Activated CD4-positive, alpha-beta T cell treated with anti-CD3 and anti-CD28 coated beads, Interleukin-2, amount 10 ng/mL, durations not matched to agents 24 days and 14 days (primary cell): ENCODE measurements at regions not wholly inside any gene's neighbourhood (a gene's known extent, or its start where the extent isn't known, plus 50 kb on each side); places are given as distances from the start of the nearest gene placed in this dataset.

Source experiments
- DNase-seq: peaks from one replicate; pipeline ENCODE4 v3.0.0; 2022
- H3K27ac Mint-ChIP-seq: one replicate; pipeline ENCODE4 v1.8.0; 2022; ENCODE audit warnings: mild to moderate bottlenecking, mixed read lengths
- H3K27me3 Mint-ChIP-seq: one replicate; pipeline ENCODE4 v1.8.0; 2022; ENCODE audit warnings: mixed read lengths
- H3K36me3 Mint-ChIP-seq: one replicate; pipeline ENCODE4 v1.8.0; 2022; ENCODE audit warnings: low read depth, mild to moderate bottlenecking, mixed read lengths
- H3K4me1 Mint-ChIP-seq: one replicate; pipeline ENCODE4 v1.8.0; 2021; ENCODE audit warnings: mixed read lengths
- H3K4me3 Mint-ChIP-seq: one replicate; pipeline ENCODE4 v1.8.0; 2022; ENCODE audit warnings: mild to moderate bottlenecking, moderate library complexity, mixed read lengths
- H3K9me3 Mint-ChIP-seq: one replicate; pipeline ENCODE4 v1.8.0; 2021; ENCODE audit warnings: mixed read lengths
- intact Hi-C: fragments of 100-400 bp; cut with micrococcal nuclease; formaldehyde crosslinking; loops from one replicate; pipeline ENCODE4 v1.15.1; 2023

DNA sequence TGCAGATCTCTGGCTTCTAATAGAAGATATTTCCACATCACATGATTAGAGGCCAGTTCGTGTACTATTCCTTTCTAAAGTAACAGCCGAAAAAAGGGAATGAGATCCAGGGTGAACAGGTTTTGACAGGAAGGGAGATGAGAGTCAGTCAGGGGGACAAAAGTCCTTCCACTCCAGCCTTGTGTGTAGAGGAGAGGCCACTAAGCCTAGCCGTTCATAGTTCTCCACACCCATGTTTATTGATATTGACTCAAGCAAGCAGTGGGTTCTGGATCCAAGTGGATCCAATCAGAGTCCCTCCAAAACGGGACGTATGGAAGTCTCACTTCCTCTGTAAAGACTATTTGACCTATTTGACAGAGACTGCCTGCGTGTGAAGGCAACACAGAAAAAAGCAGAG is 80.4 kb upstream of the LRIG1 start:
- peaks cover 24% of the 10 kb centered on the region for H3K27me3 Mint-ChIP-seq
- no peak overlapping the region for H3K4me3 Mint-ChIP-seq
- no peaks in the 10 kb centered on the region for H3K36me3 Mint-ChIP-seq
- H3K4me1 Mint-ChIP-seq: no peaks in the 10 kb centered on the region
- intact Hi-C loops: no loop called here
- no peak overlapping the region for H3K27ac Mint-ChIP-seq
- no peak for DNase-seq
- H3K9me3 Mint-ChIP-seq: peaks cover 18% of the 10 kb centered on the region

DNA sequence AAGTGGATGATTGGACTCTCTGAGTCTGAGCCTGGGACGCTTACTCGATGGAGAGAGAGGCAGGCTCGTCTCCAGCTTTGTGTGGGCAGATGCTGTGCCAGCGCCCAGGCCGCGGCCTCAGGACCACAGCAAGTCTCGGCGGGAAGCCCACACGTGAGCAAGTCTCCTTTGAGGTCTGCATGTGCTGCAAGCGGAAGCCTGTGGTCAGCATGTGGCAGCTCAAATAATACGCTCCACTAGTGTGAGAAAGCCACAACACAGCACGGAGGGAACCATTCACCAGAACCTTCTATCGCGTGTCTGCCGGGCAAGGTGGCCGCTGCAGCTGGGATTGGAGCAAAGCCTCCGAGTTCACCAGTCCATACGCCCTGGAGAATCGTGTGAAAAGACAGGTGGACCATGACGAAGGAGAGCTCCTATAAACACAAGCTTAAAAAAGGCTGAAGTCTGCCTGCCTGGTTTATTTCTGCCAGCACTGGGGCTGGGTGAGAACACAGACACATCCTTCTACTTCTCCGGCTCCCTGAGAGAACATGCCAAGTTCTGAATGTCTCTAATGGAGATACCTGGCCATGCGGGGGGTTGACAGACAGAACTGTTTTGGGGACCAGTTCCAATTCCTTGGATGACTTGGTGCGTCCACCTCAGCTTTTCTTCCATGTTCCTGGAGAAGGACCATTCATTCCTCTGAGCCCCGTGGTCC is 82.0 kb upstream of the LRIG1 start:
- no peaks in the 10 kb centered on the region for H3K4me1 Mint-ChIP-seq

DNA sequence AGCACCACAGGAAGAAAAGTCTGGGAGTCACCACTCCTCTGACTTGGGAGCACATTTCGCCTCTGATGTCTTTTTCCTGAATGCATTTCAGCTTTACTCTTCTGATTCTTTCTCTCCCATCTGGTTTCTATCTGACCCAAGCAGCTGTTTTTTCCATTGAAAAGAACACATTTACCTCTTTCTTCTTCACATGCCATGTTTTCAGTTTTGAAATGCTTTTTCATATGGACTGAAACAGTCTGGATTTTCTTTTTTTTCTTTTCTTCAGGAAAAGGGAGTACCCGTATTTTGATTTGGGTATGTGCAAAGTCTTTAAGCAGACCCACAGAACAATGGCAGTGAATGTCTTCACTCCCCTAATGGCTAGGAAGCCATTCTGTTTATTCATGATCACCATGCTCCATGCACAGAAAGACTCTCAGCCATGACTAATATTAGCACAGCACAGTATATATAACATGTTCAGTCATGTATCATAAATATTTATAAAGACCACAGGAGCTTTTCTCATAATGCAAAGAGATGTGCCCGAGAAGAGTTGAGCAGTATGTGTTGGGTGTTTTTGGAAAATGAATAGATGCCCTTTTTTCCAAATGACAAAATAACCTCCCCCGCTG is 82.7 kb upstream of the LRIG1 start:
- DNase-seq: no peak
- intact Hi-C loops: no loop called here
- peaks cover 22% of the 10 kb centered on the region for H3K27me3 Mint-ChIP-seq
- no peaks in the 10 kb centered on the region for H3K36me3 Mint-ChIP-seq
- H3K4me1 Mint-ChIP-seq: no peaks in the 10 kb centered on the region
- H3K4me3 Mint-ChIP-seq: no peak overlapping the region
- H3K27ac Mint-ChIP-seq: no peak overlapping the region
- H3K9me3 Mint-ChIP-seq: peaks cover 15% of the 10 kb centered on the region

More for the DNA sequence above, 82.0 kb upstream of the LRIG1 start:
- Mint-ChIP-seq H3K4me3 (no peak overlapping the region), H3K36me3 (no peaks in the 10 kb centered on the region), H3K27ac (no peak overlapping the region), H3K9me3 (peaks cover 18% of the 10 kb centered on the region), H3K27me3 (peaks cover 24% of the 10 kb centered on the region)
- intact Hi-C loops: no loop called here
- DNase-seq: peak; percentile 62

DNA sequence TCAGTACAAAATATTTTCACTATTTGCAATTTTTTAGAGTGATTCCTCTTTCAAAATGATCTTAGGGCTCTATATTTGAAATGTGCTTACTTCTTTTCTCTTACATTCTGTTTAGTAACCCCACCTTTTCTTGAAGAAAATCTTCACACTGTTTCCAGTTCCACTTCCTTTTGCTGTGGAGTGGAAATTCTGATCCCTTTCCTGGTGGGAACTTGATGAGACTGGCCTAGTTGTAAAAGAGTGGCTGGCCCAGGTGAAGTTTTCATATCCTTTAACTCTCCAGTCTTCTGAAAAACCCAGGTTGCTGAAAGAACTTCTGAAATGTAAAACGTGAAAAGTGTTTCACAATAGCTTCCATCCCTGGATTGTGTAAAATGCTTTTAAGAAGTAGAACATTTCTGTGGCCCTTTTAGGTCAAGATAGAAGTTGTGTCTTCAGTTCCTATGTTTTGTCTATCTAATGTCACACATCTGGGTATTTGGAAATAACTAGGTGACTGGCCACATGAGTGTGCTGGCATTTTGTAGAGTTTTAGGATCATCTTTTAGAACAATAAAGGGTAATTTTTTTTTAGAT is 84.8 kb upstream of the LRIG1 start:
- Mint-ChIP-seq H3K36me3 (no peaks in the 10 kb centered on the region), H3K27me3 (peaks cover 23% of the 10 kb centered on the region), H3K27ac (no peak overlapping the region), H3K4me1 (no peaks in the 10 kb centered on the region), H3K4me3 (no peak overlapping the region), H3K9me3 (peaks cover 7% of the 10 kb centered on the region)
- no peak for DNase-seq
- intact Hi-C loops: no loop called here

DNA sequence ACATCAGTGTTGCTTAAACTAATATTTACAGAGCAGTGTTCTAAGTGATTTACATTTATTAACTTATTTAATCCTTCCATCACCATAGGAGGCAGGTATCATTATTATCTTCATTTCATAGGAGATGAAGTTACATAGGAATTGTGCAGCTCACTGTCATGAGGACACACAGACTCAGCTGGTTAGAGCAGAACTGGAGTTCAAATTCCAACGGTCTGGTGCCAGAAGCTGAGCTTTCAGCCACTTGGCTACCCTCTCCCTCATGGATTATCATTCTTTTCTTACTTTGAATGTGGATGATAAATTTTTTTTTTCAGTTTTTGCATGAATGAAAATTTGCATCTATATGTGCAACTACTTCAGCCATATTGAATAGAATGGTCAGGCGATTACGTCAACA is 86.0 kb upstream of the LRIG1 start:
- Mint-ChIP-seq H3K27ac (no peak overlapping the region), H3K4me1 (no peaks in the 10 kb centered on the region), H3K9me3 (peaks cover 5% of the 10 kb centered on the region)

DNA sequence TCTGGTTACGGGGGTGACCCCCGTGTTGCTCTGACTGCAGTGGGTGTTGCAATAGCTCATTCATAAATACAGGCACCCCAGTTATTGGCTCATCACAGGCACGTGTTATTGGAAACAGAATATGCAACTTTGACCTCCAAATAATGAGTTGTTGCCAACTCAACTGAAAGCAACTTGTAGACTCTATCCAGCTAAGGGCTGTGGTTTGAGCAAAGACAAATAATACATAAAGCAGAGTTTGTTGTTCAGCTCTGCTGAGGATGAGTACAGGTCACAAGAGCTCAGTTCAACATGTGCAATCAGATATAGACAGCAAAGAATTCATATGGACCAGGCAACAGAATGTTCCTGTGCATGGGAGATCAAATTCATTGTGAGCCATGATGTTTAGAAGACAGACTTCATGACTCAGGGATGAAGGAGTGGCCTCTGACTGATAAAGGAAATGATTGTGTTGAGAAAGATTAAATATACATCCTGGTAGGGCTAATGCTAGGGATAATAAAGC is 87.6 kb upstream of the LRIG1 start:
- intact Hi-C loops: no loop called here
- Mint-ChIP-seq H3K27ac (no peak overlapping the region), H3K9me3 (peaks cover 5% of the 10 kb centered on the region), H3K27me3 (peaks cover 19% of the 10 kb centered on the region), H3K4me3 (no peak overlapping the region), H3K4me1 (no peaks in the 10 kb centered on the region), H3K36me3 (no peaks in the 10 kb centered on the region)
- no peak for DNase-seq

More for the DNA sequence above, 86.0 kb upstream of the LRIG1 start:
- no peak for DNase-seq
- H3K4me3 Mint-ChIP-seq: no peak overlapping the region
- intact Hi-C loops: no loop called here
- H3K27me3 Mint-ChIP-seq: peaks cover 17% of the 10 kb centered on the region
- no peaks in the 10 kb centered on the region for H3K36me3 Mint-ChIP-seq

DNA sequence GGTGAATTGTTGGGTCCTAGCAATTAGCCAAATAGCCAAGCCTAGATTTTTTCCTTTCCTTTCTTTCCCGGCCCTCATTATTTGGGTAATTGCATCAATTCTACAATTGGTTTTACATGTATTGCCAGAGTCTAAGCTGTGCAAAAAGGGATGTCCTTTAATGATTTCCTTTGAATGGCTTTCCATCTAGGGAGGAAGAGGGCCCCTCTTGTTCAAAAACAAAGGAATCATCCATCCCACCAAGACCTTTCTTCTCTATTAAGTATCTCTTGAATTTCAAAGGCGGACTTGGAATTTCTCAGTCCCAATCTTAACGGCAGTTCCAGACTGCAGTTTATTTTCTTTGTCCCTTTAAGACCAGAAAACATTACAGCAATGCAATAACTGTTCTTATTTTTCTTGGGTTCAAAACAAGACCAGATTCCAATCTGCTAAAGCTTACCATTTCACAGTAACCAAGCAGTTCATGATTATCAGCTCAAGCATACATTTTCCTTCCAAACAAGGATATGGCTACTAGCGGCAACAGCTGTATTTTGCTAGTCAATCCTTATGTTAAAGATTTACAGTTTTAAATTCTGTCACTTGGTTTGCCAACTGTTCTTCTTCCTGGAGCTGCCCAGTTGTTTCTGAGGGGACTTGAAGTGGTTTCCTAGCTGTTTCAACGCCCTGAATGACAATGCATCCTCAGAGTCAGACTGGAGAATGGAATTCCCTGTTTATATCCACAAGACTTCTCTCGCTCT is 91.4 kb upstream of the LRIG1 start:
- Mint-ChIP-seq H3K9me3 (peaks cover 5% of the 10 kb centered on the region), H3K27ac (no peak overlapping the region), H3K4me3 (no peak overlapping the region), H3K27me3 (peaks cover 15% of the 10 kb centered on the region), H3K36me3 (no peaks in the 10 kb centered on the region), H3K4me1 (peaks cover 2% of the 10 kb centered on the region)
- intact Hi-C loops: no loop called here
- no peak for DNase-seq

DNA sequence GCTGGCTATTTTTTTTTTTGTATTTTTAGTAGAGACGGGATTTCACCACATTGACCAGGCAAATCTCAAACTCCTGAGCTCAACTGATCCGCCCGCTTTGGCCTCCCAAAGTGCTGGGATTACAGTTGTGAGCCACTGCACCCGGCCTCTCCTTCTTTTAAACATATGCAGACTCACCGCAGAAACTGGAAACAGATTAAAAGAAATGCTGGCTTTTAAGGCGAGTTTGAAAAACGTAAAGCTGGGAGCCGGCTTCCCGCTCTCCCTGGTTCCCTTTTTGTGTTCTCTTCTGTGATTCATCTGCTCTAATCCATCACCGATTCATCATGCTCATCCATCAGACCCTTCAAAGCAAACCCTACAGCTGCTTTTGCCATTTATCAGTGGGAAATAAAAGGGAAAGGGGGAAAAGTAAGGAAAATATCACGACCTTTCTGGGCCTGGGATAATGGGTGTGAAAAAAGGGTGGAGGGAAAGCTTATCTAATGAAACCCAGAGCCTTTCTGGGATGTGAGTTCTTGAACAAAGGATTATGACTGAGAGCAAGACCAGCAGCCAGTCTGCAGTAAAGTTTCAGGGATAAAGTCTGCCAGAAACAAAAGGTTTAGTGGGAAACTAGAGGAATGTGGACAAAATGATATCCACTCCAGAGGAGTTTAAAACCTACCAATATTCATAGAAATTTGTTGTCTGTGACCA is 92.3 kb upstream of the LRIG1 start:
- H3K9me3 Mint-ChIP-seq: peaks cover 5% of the 10 kb centered on the region
- H3K27ac Mint-ChIP-seq: no peak overlapping the region
- peaks cover 2% of the 10 kb centered on the region for H3K4me1 Mint-ChIP-seq
- peaks cover 15% of the 10 kb centered on the region for H3K27me3 Mint-ChIP-seq
- DNase-seq: no peak
- H3K4me3 Mint-ChIP-seq: no peak overlapping the region
- no peaks in the 10 kb centered on the region for H3K36me3 Mint-ChIP-seq
- intact Hi-C loops: no loop called here

DNA sequence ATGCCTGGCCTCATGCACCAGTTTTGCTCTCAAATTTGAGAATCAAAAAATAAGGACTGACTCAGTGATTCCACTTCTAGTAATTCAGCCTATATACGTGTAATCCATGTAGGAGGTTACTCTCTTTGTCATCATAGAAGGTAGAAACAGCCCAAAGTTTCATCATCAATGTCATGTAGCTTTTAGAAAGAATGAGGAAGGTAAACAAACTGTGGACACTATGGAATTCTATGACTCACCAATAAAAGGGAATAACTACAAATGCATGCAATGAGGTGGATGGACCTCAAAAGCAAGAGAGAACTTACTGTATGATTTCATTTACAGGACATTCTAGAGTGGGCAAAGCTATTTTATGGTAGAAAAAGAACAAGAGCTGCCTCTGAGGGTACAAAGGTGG is 93.2 kb upstream of the LRIG1 start:
- Mint-ChIP-seq H3K36me3 (no peaks in the 10 kb centered on the region), H3K9me3 (peaks cover 5% of the 10 kb centered on the region), H3K4me3 (no peak overlapping the region), H3K4me1 (peaks cover 2% of the 10 kb centered on the region), H3K27me3 (peaks cover 15% of the 10 kb centered on the region), H3K27ac (no peak overlapping the region)
- DNase-seq: no peak
- intact Hi-C loops: no loop called here

DNA sequence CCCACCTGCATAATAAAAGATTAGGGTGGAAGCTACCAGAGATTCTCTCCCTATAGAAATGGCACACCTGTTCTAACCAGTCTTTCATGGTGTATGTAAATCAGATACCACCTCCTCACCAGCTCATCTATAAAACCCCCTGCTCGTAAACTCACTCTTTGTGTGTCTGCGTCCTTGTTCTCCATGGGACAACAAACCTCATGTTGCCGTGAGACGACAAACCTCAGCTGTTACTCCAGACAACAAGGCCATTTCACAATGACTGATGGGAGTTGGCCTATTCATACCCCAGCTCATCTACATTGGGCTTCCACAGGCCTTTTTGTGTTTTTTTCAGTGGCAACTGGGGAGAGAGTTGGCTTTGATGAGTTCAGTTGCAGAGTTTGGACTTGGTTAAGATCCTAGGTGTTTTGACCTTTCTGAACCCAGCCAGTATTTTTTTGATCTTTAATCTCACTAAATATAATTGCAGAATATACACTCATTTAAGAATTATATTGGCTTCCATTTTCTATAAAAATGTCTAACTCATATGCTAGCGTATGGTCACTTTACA is 96.6 kb upstream of the LRIG1 start:
- Mint-ChIP-seq H3K4me1 (peaks cover 2% of the 10 kb centered on the region), H3K4me3 (no peak overlapping the region), H3K36me3 (no peaks in the 10 kb centered on the region), H3K27ac (no peak overlapping the region), H3K9me3 (no peaks in the 10 kb centered on the region), H3K27me3 (peaks cover 8% of the 10 kb centered on the region)
- DNase-seq: no peak
- intact Hi-C loops: no loop called here

DNA sequence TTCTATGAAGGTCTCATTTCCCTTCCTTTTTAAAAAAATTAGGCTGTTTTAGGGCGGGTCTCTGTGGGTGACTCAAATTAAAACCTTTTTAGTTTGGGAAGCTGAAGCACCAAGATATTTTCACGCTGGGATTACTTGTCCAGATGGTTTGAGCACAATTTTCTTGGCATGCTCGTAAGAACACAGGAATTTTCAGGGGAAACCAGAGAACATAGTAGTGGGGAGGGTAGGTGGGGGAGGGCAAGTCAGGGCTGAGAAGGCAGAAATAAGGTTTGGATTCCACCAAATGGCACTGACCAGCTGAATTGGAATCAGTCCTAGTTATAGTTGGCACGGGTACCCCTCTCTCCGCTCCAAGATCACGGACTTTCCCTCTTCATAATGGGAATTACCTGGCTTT is 97.3 kb upstream of the LRIG1 start:
- H3K4me3 Mint-ChIP-seq: no peak overlapping the region

DNA sequence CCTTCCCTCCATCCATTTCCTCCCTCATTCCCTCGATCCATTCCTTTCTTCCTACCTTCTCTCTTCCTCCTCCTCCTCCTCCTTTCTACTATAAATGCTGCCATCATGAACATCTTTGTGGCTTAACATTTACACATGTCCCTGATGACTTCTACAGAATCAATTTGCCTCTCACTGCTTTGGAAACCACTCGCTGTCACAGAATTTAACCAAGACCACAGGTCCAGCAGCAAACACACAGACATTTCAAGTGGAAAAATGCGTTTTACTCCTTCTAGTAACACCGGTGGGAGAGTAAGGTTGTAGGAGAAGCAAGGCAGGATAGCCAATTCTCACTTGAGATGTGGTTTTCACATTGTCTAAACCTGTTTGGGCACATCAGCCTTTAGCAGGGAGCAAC is 101.4 kb upstream of the LRIG1 start:
- peaks cover 6% of the 10 kb centered on the region for H3K27me3 Mint-ChIP-seq
- no peaks in the 10 kb centered on the region for H3K36me3 Mint-ChIP-seq
- DNase-seq: no peak
- peaks cover 4% of the 10 kb centered on the region for H3K4me1 Mint-ChIP-seq
- H3K4me3 Mint-ChIP-seq: no peak overlapping the region
- no peaks in the 10 kb centered on the region for H3K9me3 Mint-ChIP-seq
- no peak overlapping the region for H3K27ac Mint-ChIP-seq
- intact Hi-C loops: no loop called here

More for the DNA sequence above, 97.3 kb upstream of the LRIG1 start:
- intact Hi-C loops: no loop called here
- Mint-ChIP-seq H3K27ac (no peak overlapping the region), H3K4me1 (peaks cover 5% of the 10 kb centered on the region), H3K9me3 (no peaks in the 10 kb centered on the region), H3K36me3 (no peaks in the 10 kb centered on the region), H3K27me3 (peaks cover 7% of the 10 kb centered on the region)
- no peak for DNase-seq

DNA sequence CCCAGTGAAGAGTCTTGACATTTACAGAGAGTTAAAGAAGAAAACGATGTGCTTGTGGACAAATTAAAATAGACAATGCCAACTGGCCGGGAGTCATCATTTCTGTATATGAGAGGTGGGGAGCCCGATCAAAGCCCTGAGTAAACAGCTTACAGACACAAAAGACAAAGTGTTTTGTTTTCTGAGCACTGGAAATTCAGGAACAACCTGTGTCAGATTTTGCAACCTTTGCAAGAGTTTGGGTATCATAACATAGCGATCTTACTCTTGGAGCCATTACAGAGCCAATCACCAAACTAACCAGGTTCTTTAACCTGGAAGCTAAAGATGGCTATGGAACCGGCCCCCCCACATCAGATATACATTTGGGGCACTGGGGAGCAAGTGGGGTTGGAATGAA is 101.9 kb upstream of the LRIG1 start:
- H3K27ac Mint-ChIP-seq: no peak overlapping the region
- no peaks in the 10 kb centered on the region for H3K36me3 Mint-ChIP-seq
- no peak for DNase-seq
- intact Hi-C loops: no loop called here
- H3K4me3 Mint-ChIP-seq: no peak overlapping the region
- no peaks in the 10 kb centered on the region for H3K9me3 Mint-ChIP-seq
- H3K4me1 Mint-ChIP-seq: peaks cover 4% of the 10 kb centered on the region
- H3K27me3 Mint-ChIP-seq: peaks cover 6% of the 10 kb centered on the region
